ENCODE measurements at regions not wholly inside any gene's neighbourhood (a gene's known extent, or its start where the extent isn't known, plus 50 kb on each side); places are given as distances from the start of the nearest gene placed in this dataset.

DNA sequence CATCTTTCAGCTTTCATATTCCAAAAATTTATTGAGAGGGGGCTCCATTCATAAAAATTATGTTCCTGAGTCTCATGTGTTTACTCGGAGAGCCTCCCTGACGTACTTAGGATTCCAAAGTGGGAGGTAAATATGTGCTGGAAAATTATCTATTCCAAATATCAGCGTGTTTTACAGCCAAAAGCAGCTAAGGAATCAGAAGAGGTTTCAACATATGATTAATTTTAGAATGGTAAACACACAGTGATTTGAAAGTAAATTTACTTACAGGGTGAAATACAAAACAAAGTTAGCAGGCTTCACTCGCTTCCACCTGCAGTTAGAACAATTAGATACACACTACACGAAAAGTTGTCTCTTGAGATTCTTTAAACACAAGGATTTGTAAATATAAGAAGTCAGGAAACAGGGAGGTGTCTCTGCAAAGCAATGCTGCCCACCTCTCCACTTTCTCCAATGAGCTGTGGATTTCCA lies 313.8 kb upstream of the NBEA start:
- TF ChIP-seq, protein P1, sequence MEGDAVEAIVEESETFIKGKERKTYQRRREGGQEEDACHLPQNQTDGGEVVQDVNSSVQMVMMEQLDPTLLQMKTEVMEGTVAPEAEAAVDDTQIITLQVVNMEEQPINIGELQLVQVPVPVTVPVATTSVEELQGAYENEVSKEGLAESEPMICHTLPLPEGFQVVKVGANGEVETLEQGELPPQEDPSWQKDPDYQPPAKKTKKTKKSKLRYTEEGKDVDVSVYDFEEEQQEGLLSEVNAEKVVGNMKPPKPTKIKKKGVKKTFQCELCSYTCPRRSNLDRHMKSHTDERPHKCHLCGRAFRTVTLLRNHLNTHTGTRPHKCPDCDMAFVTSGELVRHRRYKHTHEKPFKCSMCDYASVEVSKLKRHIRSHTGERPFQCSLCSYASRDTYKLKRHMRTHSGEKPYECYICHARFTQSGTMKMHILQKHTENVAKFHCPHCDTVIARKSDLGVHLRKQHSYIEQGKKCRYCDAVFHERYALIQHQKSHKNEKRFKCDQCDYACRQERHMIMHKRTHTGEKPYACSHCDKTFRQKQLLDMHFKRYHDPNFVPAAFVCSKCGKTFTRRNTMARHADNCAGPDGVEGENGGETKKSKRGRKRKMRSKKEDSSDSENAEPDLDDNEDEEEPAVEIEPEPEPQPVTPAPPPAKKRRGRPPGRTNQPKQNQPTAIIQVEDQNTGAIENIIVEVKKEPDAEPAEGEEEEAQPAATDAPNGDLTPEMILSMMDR (IDR thresholded peaks at IDR 0.05; ENCODE audit: low read depth, low read length), result no peak
- no peak for TF ChIP-seq POLR2A (IDR thresholded peaks at IDR 0.05; ENCODE audit: extremely low read depth, insufficient read length)
